GM19035 (cell line): ENCODE measurements at regions not wholly inside any gene's neighbourhood (a gene's known extent, or its start where the extent isn't known, plus 50 kb on each side); places are given as distances from the start of the nearest gene placed in this dataset.

Source experiments
- ATAC-seq: cut with Tn5 transposase; IDR thresholded peaks from one replicate; pipeline ENCODE4 v1.9.1; 2021; ENCODE audit not compliant: unreplicated experiment

DNA sequence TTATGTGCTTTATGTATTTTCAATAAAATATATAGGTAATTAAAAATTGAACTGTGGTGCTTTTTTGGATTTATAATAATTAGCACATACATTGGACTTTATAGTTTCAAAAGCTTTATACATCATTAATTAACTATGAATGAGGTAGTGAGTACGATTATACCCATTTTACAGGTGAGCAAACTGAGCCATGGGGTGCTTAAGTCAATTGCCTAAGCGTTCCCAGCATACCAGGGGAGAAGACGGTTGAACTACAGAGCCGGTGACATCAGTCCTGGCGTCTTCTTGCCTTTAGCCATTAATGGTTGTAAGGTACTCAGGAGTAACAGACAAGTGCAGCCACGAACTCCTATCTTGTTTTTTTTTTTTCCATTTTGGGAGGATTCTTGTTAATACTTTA, 172.8 kb downstream of the GATA3 start:
- no peak for ATAC-seq

DNA sequence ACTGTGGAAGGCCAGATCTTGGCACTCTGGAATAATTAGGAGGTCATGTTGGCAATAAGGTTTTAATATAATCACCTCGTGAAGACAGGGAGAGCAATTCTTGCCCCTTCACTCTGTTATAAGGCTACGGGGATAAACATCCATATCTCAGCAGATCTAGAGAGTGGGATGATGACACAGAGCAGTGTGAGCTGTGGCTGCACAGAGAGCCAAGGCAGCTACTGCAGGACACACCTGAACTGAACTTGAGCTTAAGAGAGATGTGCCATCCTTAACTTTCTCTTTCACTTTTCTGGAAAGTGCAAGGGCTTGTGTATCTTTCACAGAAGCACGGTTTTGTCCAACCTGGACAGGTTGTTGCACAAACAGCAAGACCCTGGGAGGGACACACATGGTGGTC, 174.7 kb downstream of the GATA3 start:
- no peak for ATAC-seq

DNA sequence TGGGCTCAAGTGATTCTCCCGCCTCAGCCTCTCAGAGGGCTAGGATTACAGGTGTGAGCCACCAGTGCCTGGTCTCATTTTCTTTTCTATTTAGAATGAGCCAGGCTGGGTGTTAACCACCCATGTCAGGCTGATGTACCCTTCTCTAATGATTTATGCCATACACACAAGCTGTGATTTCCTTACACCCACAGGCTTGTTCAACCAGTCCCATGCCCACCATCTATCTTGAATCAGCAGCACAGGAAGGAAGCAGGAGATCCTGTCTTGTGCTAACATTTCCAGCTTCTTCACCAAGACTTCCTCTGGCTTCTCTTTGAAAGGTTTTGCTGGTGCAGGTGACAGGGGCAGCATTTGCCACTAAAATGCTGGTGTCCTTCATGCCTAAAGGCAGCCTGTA, 176.4 kb downstream of the GATA3 start:
- ATAC-seq = no peak

DNA sequence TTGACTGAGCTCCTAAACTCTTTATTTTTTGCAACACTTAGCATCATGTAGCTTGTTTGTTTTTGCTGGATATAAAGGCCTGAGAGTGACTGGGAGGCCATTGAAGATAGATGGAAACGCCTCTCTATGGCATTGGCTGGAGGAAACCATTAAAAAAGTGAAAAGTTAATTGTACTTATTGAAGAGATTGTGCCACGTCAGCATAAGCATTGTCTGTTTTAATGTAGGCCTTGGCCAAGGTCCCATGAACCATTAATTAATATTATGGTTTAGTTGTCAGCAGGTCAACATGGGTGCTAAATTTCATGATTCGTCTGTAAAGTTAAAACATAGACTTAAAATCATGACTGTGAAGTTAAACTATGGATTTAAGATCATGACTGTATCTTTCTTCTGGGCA, 178.6 kb downstream of the GATA3 start:
- ATAC-seq = no peak

DNA sequence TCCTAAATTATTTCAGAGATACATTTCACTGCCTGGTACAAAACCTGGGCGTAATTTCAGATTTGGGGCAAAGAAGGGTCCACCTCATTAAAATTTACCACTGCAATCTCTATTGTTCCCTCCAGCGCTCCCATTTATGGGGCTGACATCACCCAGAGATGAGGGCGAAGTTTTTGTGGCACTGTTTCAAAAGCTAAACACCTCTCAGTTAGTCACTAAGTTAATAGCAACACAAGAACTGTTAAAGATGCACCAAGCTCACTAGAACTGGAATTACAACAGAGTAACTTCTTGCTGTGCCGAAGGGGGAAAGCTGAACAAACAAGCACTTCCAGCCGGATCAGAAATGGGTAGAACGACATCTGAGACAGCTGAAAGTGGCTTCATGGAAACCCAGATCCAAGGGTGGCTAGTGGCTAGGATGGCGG, 179.4 kb downstream of the GATA3 start:
- ATAC-seq = no peak

DNA sequence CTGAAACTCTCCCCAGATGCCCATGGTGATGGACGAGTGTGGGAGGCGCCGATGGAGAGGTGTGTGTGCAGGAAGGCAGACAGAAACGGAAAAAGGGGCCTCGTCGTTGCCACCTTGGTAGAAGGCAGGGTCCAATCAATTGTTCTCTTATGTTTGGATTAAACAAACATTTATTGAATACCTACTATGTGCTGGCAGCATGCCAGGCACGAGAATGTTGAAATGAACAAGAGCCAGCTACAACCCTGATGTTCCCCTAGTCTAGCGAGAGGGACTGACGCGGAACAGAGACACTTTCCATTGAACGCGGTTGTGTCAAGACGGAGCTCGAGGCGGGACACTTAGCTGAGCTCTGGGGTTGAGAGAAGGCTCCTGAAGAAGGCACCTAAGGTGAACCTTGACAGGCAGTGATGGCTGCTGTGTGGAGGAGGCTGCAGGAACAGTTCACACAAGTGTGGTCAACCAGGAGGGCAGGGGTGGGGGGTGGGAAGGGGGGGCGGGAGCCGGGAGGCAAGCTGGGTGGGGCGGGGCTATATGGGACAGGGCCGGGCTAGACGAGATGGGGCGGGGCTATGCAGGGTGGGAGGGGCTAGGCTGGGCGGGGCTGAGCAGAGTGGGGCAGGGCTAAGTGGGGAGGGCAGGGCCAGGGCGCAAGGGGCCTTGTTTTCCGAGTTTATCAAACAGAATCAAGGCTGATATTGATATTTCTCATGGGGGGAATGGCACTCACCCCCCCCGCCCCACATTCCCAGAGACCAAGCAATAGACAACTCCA, 181.0 kb downstream of the GATA3 start:
- ATAC-seq = no peak

DNA sequence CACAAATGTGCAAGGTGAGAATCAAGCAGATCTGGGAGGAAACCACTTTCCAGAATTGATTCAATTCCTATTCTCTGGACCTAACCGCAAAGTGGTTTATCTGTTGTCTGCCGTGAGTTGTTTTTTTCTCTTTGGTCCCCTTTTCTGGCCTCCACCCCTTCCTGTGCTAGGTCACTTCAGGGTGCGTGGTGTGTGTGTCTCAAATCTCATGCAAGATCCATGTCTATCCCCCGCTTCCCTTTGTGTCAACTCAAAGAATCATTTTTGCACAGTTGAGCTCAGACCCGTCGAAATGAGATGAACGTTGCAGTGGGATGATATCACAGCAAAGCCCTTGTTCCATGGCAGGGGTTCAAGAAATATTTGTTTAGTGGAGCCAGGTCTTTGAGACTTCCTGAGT, 184.5 kb downstream of the GATA3 start:
- no peak for ATAC-seq

DNA sequence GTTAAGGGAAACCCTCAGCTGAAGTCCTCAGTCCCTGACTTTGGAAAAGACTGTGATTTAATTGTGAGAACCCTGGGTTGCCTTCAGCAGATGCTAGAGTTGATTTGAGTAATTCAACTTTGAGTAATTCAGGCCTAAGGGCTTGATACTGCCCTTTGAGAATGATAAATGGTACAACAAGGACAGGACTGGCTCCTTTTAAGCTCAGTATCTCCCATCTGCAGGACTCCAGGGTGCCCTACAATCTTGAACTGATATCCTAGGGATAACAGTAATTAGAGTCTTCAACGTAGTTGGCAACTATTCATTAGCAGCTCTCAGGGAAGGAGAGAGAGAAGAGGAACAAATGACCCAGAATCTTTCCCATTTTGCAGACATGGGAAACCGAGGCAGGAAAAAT, 186.4 kb downstream of the GATA3 start:
- ATAC-seq = no peak

DNA sequence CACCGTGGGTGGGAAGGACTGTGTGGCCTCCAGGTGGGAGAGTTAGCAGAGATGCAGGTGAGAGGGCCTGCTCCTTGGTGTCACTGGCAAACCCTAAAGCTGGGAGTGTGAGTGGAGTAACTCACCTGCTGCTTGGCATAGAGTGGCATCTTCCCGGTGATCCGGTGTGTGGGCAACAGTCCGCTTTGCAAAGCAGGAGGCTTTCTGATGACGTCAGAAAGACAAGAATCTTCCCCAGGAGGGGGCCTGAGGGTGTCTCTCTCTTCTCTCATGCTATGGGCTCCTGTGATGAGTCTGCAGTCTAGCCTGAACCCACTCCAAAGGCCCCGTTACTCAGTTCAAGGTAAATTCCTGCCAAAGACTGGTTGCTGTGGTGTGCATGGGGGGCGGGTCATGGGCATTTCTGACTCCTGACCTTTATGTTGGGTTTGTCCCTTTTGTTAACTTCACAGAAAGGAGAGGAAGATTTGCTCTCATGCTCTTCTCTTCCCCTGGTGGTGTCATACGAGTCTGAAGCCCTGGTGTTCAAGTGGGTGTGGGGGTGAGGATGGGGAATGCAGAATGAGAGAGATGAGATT, 187.9 kb downstream of the GATA3 start:
- ATAC-seq = no peak

DNA sequence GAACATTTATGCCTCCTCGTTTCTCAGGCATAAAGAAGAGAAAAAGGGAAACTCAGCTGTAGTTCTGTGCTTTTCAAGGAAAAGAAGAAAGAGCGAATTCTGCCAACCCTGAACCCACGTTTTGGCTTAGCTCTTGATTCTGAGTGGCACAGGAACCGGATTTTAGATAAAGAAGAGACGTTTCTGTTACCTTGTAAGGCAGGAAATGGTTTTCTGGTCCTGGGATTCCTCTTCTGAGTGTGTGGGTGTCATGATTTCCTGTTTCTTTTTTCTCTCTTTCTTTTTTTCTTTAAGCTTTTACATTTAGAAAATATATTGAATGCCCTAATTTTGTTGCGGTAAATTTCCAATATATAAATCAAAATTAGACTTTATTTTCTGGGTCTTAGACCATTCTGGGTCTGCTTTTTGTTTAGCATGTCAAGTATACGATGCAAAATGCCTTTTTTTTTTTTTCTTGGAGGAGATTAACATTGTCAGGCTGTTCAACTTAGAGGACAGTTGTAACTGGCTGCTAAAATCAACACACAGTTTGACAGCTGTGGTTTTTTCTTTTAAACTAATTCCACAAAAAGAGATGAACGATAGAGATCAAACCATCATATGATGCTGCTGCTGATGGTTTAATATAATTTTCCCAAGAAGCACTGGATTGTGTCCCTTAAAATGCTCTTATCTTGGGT, 190.8 kb downstream of the GATA3 start:
- no peak for ATAC-seq

DNA sequence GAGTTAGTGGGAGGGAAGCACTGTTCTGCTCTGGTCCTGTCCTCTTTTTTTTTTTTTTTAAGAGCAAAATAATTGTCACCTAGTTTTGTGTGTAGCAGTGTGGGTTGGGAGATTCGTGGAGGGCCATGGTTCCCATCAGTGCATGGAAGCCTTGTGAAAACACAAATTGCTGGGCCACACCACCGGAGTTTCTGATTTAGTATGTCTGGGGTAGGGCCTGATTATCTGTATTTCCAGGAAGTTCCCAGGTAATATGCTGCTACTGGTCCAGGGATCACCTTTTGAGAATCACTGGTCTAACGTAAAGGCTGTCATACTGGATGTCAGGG, 191.3 kb downstream of the GATA3 start:
- ATAC-seq = no peak

DNA sequence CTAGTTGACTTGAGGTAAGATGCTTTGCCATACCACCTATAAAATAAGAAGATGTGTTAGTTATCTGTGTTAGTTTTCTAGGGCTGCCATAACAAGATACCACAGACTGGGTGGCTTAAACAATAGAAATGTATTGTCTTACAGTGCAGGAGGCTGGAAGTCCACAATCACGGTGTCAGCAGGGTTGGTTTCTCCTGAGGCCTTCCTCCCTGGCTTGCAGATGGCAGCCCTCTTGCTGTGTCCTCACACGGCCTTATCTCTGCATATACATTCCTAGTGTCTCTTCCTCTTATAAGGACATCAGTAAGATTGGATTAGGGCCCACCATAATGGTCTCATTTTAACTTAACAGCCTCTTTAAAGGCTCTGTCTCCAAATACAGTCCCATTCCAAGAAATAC, 192.1 kb downstream of the GATA3 start:
- ATAC-seq = no peak

DNA sequence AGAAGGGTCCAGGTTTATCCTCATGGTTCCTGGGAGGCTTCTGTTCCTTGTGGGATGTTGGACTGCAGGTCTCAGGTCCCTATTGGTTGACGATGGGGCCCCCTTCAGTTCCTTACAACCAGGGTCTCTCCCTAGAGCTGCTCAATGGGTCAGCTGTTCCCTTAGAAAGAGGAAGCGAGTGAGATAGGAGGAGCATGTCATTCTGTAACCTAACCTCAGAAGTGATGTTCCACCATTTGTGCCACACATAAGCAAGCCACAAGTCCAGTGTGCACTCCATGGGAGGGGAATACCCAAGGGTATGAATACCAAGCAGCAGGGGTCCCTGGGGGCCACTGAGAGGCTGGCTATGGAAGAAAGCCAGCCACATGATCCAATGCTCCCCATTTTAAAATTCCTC, 192.7 kb downstream of the GATA3 start:
- no peak for ATAC-seq

DNA sequence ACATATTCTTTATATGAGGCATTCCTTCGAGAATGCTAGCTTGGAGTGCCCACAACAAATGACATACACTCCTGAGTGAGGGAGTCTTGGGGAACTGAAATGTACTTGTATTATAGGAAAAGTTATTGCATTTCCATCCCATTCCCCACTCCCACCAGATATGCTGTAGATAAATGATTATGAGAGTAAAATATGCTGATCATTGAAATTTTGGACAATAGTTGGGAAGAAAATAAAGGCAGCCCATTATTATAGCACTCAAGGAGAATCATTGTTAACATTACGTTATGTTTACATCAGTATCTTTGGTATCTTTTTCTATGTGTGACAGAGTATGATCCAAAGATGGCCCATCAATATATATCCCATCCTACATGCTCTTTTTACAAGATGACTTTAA, 194.4 kb downstream of the GATA3 start:
- ATAC-seq = no peak

DNA sequence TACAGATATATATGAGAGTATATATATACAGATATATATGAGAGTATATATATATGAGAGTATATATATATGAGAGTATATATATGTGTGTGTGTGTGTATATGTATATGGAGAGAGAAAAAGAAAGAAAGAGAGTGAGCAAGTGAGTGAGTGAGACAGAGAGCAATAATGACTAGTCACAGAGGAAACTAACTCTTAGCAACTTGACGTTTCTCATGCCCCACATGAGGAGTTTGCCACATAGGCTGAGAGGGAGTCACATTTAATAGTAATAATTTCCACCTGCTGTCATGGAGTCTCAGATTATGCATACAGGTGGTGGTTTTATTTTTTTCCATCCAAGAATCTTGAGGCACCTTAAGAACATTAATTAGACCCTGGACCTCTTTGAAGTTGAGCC, 199.9 kb downstream of the GATA3 start:
- no peak for ATAC-seq

DNA sequence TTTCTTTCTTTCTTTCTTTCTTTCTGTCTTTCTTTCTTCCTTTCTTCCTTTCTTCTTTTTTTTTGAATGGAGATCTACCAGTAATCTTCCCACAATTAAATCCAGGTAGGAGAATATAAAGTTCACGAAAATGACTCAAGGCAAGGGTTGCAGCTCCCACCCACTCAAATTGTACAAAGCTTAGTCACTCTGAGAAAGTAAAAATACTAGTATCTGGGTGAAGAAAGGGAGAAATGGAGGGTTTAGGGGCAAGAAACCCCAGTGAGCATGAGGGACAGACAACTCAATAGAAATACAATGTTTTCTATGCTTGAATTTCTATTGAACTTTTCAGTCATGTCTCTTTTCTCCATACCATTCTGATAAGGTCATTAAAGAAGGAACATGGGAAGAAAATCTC, 200.8 kb downstream of the GATA3 start:
- ATAC-seq = no peak

DNA sequence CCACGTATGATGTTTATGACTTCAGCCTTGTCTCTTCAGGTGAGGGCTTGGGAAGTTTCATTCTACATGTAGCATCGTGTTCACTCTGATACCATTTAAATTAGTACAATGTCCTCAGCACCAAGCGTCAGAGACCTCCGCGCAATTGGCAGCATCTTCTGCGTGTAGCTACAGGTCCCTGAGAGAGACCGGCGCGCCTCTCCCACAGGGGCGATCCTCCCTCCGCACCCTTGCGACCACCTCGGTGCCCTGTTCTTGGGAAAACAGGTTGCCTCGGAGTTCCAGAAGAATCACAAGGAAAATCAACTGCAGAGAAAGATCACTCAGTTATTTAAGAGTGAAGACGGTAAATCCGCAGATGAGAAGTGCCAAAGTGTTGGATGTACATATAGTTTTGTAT, 206.2 kb downstream of the GATA3 start:
- ATAC-seq = no peak

DNA sequence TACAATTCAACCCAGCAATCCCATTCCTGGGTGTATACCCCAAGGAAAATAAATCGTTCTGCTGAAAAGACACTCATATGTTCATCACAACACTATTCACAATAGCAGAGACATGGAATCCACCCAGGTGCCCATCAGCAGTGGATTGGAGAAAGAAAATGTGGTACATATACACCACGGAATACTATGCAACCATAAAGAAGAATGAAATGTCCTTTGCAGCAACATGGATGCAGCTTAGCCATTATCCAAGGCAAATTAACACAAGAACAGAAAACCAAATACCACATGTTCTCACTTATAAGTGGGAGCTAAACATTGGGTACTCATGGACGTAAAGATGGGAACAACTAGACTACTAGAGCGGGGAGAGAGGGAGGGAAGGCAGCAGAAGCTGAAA, 207.8 kb downstream of the GATA3 start:
- ATAC-seq = no peak

DNA sequence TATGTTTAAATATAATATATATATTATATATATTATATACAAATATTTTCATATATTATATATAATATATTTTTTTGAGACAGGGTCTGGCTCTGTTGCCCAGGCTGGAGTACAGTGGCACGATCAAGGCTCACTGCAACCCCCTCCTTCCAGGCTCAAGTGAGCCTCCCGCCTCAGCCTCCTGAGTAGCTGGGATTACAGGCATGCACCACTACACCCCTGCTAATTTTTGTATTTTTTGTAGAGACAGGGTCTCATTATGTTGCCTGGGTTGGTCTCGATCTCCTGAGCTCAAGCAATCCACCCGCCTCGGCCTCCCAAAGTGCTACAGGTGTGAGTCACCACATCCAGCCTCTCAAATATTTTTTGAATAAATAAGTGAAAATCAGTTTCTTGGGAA, 215.5 kb downstream of the GATA3 start:
- no peak for ATAC-seq

DNA sequence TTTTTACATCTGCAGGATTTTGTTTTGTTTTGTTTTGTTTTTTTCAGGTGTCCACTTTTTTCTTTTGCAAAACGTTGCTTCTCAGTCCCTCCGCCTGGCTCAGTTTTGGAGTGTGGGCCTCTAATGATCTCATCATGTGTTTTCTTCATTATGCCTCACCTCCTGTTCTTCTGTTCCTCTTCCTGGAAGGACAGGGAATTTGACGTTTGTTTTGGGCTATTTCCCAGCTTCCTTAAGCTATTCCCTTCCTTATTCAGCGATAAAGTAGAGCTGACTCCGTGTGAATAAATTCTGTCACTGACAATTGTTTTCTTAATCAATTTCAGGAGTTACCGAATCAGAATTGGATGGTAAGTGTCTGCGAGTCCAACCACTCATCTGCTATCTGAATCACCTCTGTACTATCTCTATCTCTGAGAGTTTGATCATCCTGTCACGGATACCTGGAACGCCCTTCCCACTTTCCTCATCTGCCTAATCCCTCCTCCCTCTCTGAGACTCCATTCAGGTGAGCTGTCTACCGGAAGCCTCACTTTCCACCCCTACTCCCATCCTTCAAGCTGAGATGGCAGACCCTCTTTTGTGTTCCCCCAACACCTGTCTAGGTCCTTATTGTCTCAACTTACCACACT, 218.4 kb downstream of the GATA3 start:
- no peak for ATAC-seq

DNA sequence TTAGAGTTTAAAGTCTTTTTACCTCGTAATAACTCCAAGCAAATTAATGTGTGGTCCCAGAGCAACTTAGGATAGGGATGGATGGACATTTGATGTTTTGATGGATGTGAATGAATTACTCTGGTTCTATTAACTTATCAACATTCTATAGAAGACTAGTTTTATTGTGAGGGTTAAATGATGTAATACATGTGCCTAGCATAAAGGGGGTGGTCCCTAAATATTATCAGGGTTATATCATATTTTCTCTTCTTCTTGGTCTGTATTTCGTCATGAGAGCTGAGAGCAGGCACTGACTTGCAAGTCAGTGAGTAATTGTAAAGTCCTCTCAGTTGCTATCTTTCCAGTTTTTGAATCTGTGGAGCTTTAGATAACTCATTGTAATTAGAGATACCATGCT, 219.3 kb downstream of the GATA3 start:
- no peak for ATAC-seq

DNA sequence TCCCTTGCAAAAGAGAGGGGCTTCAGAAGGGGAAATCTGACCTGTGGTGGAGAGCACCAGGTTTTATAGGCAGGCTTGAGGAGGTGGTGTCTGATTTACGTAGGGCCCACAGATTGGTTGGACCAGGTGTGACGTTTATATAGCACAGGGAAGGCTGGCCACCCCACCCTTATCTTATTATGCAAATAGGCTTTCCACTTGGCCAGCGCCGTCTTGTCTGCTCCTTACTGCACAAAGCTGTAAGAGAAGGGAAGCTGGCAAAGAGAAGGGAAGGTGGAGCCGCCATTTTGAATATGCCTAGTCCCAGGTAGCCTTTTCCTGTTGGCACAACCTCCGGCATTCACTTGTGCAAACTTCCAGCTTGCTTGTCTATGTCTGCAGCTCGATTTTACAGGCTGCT, 221.4 kb downstream of the GATA3 start:
- no peak for ATAC-seq
